ENCODE measurements at regions not wholly inside any gene's neighbourhood (a gene's known extent, or its start where the extent isn't known, plus 50 kb on each side); places are given as distances from the start of the nearest gene placed in this dataset.

DNA sequence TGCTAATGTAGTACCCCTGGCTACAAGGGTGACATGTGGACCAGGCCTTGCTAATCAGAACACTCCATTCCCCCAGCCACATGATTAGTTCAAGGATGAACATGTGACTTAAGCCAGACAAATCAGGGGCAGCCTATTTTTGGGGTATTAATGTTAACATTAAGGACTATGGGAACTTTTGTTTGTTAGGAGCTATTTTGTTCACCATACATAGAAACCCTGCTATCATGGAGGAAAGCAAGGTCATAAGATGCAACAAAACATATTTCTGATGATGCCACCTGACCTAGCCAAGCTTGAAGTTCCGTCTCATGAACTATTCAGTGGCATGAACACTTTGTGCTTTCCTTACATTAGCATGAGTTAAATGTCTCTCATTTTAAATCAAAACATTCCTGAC, 90.8 kb upstream of the PELI2 start:
- TF ChIP-seq, protein P1, sequence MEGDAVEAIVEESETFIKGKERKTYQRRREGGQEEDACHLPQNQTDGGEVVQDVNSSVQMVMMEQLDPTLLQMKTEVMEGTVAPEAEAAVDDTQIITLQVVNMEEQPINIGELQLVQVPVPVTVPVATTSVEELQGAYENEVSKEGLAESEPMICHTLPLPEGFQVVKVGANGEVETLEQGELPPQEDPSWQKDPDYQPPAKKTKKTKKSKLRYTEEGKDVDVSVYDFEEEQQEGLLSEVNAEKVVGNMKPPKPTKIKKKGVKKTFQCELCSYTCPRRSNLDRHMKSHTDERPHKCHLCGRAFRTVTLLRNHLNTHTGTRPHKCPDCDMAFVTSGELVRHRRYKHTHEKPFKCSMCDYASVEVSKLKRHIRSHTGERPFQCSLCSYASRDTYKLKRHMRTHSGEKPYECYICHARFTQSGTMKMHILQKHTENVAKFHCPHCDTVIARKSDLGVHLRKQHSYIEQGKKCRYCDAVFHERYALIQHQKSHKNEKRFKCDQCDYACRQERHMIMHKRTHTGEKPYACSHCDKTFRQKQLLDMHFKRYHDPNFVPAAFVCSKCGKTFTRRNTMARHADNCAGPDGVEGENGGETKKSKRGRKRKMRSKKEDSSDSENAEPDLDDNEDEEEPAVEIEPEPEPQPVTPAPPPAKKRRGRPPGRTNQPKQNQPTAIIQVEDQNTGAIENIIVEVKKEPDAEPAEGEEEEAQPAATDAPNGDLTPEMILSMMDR (IDR thresholded peaks at IDR 0.05) = no peak
- no peak for TF ChIP-seq POLR2A (IDR thresholded peaks at IDR 0.05)

All from uterus (tissue), 2 donors.